ENCODE measurements at regions not wholly inside any gene's neighbourhood (a gene's known extent, or its start where the extent isn't known, plus 50 kb on each side); places are given as distances from the start of the nearest gene placed in this dataset.

- no peak for TF ChIP-seq CTCF (IDR thresholded peaks at IDR 0.05)
- no peak for TF ChIP-seq POLR2AphosphoS5 (IDR thresholded peaks at IDR 0.05; ENCODE audit: insufficient read depth in 1 of 2, low read depth in 1 of 2)
These were observed 399.3 kb downstream of the FAT4 start for GRCh38 chr4:125714049-125714448.
